ENCODE measurements at regions not wholly inside any gene's neighbourhood (a gene's known extent, or its start where the extent isn't known, plus 50 kb on each side); places are given as distances from the start of the nearest gene placed in this dataset.

- TF ChIP-seq CTCF (optimal IDR thresholded peaks at IDR 0.05 in 1 of 3, IDR thresholded peaks at IDR 0.05 in 1 of 3, conservative IDR thresholded peaks at IDR 0.05 in 1 of 3; ENCODE audit: extremely low read depth in 1 of 3, insufficient read depth in 2 of 3, low read length in 3 of 3) (no peak), EZH2 (IDR thresholded peaks at IDR 0.05; ENCODE audit: low read length) (no peak)
These were observed 975.8 kb downstream of the C4orf33 start for GRCh38 chr4:130071746-130072145.
